Lung (tissue), 11 donors: ENCODE measurements at regions not wholly inside any gene's neighbourhood (a gene's known extent, or its start where the extent isn't known, plus 50 kb on each side); places are given as distances from the start of the nearest gene placed in this dataset.

Experiments used
- ATAC-seq: fragments of 200-7000 bp; cut with Tn5 transposase; one replicate; pipeline ENCODE4 v1.9.1; 2020; ENCODE audit warnings: moderate number of reproducible peaks; ENCODE audit not compliant: insufficient read depth, low FRiP score
- DNase-seq, 3 donors: peaks; one replicate each; pipeline ENCODE4 v3.0.0-alpha.2; 2013 to 2017
- H3K27ac ChIP-seq, 2 donors: one replicate each; pipeline ENCODE4 v1.5.1; 2013; ENCODE audit warnings: mild to moderate bottlenecking in 2 of 2, moderate library complexity in 2 of 2, control low read depth in 1 of 2, inconsistent platforms in 1 of 2, low read depth in 1 of 2, low read length in 1 of 2
- H3K27me3 ChIP-seq, 3 donors: one replicate each; pipeline ENCODE4 v1.5.1; 2013; ENCODE audit warnings: low read length in 2 of 3; ENCODE audit not compliant: control insufficient read depth in 3 of 3, insufficient read depth in 3 of 3
- H3K36me3 ChIP-seq, 4 donors: one replicate each; pipeline ENCODE4 v1.5.1; 2013; ENCODE audit warnings: low read length in 4 of 4, mild to moderate bottlenecking in 1 of 4, moderate library complexity in 1 of 4; ENCODE audit not compliant: control insufficient read depth in 4 of 4, insufficient read depth in 4 of 4
- H3K4me1 ChIP-seq, 5 donors: one replicate each; pipeline ENCODE4 v1.5.1; 2013; ENCODE audit warnings: low read length in 5 of 5, mild to moderate bottlenecking in 2 of 5, moderate library complexity in 1 of 5; ENCODE audit not compliant: control insufficient read depth in 5 of 5, insufficient read depth in 5 of 5
- H3K4me3 ChIP-seq: one replicate; pipeline ENCODE4 v1.5.1; 2013; ENCODE audit warnings: mild to moderate bottlenecking, control low read depth, moderate library complexity
- H3K9ac ChIP-seq, 2 donors: one replicate each; pipeline ENCODE4 v1.5.1; 2013; ENCODE audit warnings: low read length in 2 of 2, control low read depth in 1 of 2; ENCODE audit not compliant: insufficient read depth in 1 of 2
- H3K9me3 ChIP-seq, 4 donors: one replicate each; pipeline ENCODE4 v1.5.1; 2013; ENCODE audit warnings: low read length in 3 of 4, mild to moderate bottlenecking in 1 of 4, moderate library complexity in 1 of 4; ENCODE audit not compliant: control insufficient read depth in 4 of 4, insufficient read depth in 3 of 4
- WGBS, 2 donors: extraction: QIAGEN DNeasy Blood & Tissue Kit; methylation state at CpG; one replicate each; pipeline ENCODE4 v1.1.7; 2013; 5-methylcytosine and 5-hydroxymethylcytosine counted together
- TF ChIP-seq, protein P1 (sequence below): IDR thresholded peaks from 2 replicates; pipeline ENCODE4 v1.5.1; 2012; ENCODE audit warnings: mild to moderate bottlenecking; ENCODE audit errors: control extremely low read depth, extremely low read depth
- donor health status: control.
- donor health status: control.
- donor health status: Bipolar disorder and iron deficiency.
- donor health status: healthy.
- donor health status: DM: yes; HTN: yes; CAD: no.

GRCh38 chr1:218658899-218659298 lies 313.8 kb downstream of the TGFB2 start:
- H3K36me3 ChIP-seq, result no peaks in the 10 kb centered on the region
- no peaks in the 10 kb centered on the region for H3K27me3 ChIP-seq
- no peak overlapping the region for H3K27ac ChIP-seq
- no peak overlapping the region for H3K9ac ChIP-seq
- H3K4me3 ChIP-seq, result no peak overlapping the region
- ATAC-seq, result no peak
- TF ChIP-seq, protein P1, sequence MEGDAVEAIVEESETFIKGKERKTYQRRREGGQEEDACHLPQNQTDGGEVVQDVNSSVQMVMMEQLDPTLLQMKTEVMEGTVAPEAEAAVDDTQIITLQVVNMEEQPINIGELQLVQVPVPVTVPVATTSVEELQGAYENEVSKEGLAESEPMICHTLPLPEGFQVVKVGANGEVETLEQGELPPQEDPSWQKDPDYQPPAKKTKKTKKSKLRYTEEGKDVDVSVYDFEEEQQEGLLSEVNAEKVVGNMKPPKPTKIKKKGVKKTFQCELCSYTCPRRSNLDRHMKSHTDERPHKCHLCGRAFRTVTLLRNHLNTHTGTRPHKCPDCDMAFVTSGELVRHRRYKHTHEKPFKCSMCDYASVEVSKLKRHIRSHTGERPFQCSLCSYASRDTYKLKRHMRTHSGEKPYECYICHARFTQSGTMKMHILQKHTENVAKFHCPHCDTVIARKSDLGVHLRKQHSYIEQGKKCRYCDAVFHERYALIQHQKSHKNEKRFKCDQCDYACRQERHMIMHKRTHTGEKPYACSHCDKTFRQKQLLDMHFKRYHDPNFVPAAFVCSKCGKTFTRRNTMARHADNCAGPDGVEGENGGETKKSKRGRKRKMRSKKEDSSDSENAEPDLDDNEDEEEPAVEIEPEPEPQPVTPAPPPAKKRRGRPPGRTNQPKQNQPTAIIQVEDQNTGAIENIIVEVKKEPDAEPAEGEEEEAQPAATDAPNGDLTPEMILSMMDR, result no peak
- DNase-seq, result no peak
- WGBS, 2 donors, result 66 to 77% methylated on average over 6 of the region's 6 CpGs
- H3K4me1 ChIP-seq, result peaks cover 0 to 10% (median 0%) of the 10 kb centered on the region in 5 donors
- H3K9me3 ChIP-seq, result no peaks in the 10 kb centered on the region

- no peak overlapping the region for H3K4me3 ChIP-seq
- 58 to 68% methylated on average over 2 of the region's 2 CpGs for WGBS, 2 donors
- ATAC-seq, result no peak
Observed at GRCh38 chr1:218659911-218660677, 315.0 kb downstream of the TGFB2 start.

GRCh38 chr1:218660678-218661053 lies 315.5 kb downstream of the TGFB2 start:
- Histone ChIP-seq H3K9me3 (no peaks in the 10 kb centered on the region), H3K36me3 (no peaks in the 10 kb centered on the region), H3K9ac (no peak overlapping the region), H3K27ac (no peak overlapping the region), H3K27me3 (no peaks in the 10 kb centered on the region), H3K4me3 (no peak overlapping the region), H3K4me1 (peaks cover 0 to 10% (median 0%) of the 10 kb centered on the region in 5 donors)
- DNase-seq (no peak), ATAC-seq (no peak)
- WGBS, 2 donors, result 81 to 86% methylated on average over 1 of the region's 1 CpG
- TF ChIP-seq, protein P1, result no peak

More at GRCh38 chr1:218659911-218660677, 315.0 kb downstream of the TGFB2 start:
- Histone ChIP-seq H3K9ac (no peak overlapping the region), H3K4me1 (peaks cover 0 to 10% (median 0%) of the 10 kb centered on the region in 5 donors), H3K36me3 (no peaks in the 10 kb centered on the region), H3K27me3 (no peaks in the 10 kb centered on the region), H3K27ac (no peak overlapping the region), H3K9me3 (no peaks in the 10 kb centered on the region)
- TF ChIP-seq, protein P1, result no peak
- no peak for DNase-seq

DNA sequence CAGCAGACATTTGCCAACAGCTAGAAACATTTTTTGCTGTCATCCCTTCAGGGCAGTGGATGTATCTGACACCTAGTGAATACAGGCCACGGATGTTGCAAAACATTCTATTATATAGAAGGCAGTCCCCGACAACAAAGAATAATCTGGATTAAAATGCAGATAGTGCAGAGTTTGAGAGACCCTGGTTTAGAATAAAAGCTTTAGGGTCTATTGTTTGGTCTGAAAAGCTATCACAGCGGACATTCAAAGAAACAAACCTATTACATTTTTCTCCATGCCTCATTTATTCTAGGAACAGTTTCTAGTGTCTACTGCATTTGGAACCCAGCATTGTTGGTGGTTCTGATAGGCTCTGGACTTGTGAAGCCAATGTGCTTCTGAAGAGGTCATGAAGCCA lies 316.3 kb downstream of the TGFB2 start:
- 84 to 90% methylated on average over 3 of the region's 3 CpGs for WGBS, 2 donors

More for the DNA sequence above, 316.3 kb downstream of the TGFB2 start:
- Histone ChIP-seq H3K4me3 (no peak overlapping the region), H3K9me3 (no peaks in the 10 kb centered on the region), H3K27me3 (no peaks in the 10 kb centered on the region), H3K4me1 (peaks cover 0 to 10% (median 0%) of the 10 kb centered on the region in 5 donors), H3K27ac (no peak overlapping the region), H3K36me3 (no peaks in the 10 kb centered on the region), H3K9ac (no peak overlapping the region)
- TF ChIP-seq, protein P1, result no peak
- DNase-seq (no peak), ATAC-seq (no peak)
